ENCODE measurements at regions not wholly inside any gene's neighbourhood (a gene's known extent, or its start where the extent isn't known, plus 50 kb on each side); places are given as distances from the start of the nearest gene placed in this dataset.

DNA sequence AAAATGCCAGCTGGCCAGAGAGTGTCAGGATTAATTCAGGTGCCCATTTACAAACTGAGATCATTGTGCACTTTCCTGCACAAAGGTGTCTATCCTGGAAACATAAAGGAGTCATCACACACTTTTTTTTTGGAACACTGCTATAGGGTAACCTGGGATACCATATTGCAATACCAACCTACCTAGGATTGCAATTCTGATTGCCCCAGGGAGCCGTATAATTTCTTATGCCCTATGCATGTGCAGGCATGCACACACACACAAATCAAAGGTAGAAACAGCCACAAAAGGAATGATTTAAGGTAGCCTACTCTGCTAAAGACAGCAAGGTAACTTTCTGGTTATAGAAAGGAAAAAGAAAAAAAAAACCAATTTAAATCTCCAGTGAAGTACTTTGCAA is 285.3 kb upstream of the KITLG start:
- Histone ChIP-seq H2BK5ac (ENCODE audit: low read depth, low read length, poor library complexity) (no peak overlapping the region), H3K14ac (ENCODE audit: low read length) (no peak overlapping the region), H4K12ac (ENCODE audit: low read depth, low read length) (no peak overlapping the region), H2AK5ac (ENCODE audit: low read length) (no peak overlapping the region), H3K9me3 (ENCODE audit: insufficient read depth, low read depth, low read length) (no peaks in the 10 kb centered on the region), H4K91ac (ENCODE audit: low read depth, low read length) (no peak overlapping the region), H3K4ac (ENCODE audit: low read depth, low read length) (no peak overlapping the region), H3K4me3 (ENCODE audit: low read depth, low read length) (no peak overlapping the region), H3K79me1 (ENCODE audit: low read length) (no peaks in the 10 kb centered on the region), H3K9ac (ENCODE audit: low read length) (no peak overlapping the region), H2BK12ac (ENCODE audit: low read length) (no peak overlapping the region), H3K18ac (ENCODE audit: low read length) (no peak overlapping the region), H3K4me2 (ENCODE audit: low read length) (no peak overlapping the region), H3K27ac (ENCODE audit: low read depth, low read length) (no peak overlapping the region), H3K79me2 (ENCODE audit: control insufficient read depth, insufficient read depth, low read length, poor library complexity) (no peaks in the 10 kb centered on the region), H4K8ac (ENCODE audit: low read depth, low read length) (no peak overlapping the region), H3K23ac (ENCODE audit: low read length) (no peak overlapping the region), H3K27me3 (ENCODE audit: insufficient read depth, low read length) (no peaks in the 10 kb centered on the region), H3K4me1 (ENCODE audit: control insufficient read depth in 1 of 2, insufficient read depth in 2 of 2, low read length in 2 of 2) (peaks cover 0 to 3% of the 10 kb centered on the region in 2 experiments), H2BK120ac (ENCODE audit: insufficient read depth, low read length, poor library complexity) (no peak overlapping the region), H2AFZ (ENCODE audit: insufficient read depth, low read length, poor library complexity) (no peak overlapping the region), H3K36me3 (ENCODE audit: control insufficient read depth in 1 of 2, insufficient read depth in 2 of 2, low read length in 2 of 2) (no peaks in the 10 kb centered on the region)
- no peak for DNase-seq
- no CpG with 5 or more reads among the region's 1 CpG for WGBS (ENCODE audit: extremely low coverage, insufficient coverage, insufficient read length)

DNA sequence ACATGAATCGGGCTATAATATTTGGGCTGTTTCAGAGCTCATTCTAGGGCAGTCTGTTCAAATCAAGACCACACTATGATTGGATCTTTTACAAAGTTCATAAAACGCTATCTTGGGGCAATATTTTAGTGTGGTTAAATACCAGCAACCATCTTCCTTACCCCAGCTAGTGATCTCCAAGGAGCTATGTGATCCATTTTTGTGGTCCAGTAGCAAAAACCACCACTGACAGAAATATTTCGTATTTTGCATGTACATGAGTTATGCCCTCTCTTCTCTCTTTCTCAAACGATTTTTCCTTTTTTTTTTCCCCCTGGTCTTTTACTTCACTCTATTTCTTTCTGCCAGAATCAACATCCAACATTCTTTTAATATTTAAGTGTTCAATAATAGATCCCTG is 280.6 kb upstream of the KITLG start:
- no peaks in the 10 kb centered on the region for H3K36me3 ChIP-seq (ENCODE audit: control insufficient read depth in 1 of 2, insufficient read depth in 2 of 2, low read length in 2 of 2)
- no peak overlapping the region for H3K18ac ChIP-seq (ENCODE audit: low read length)
- no peak overlapping the region for H2BK5ac ChIP-seq (ENCODE audit: low read depth, low read length, poor library complexity)
- DNase-seq: no peak
- no peak overlapping the region for H2BK120ac ChIP-seq (ENCODE audit: insufficient read depth, low read length, poor library complexity)
- no peak overlapping the region for H3K9ac ChIP-seq (ENCODE audit: low read length)
- no peaks in the 10 kb centered on the region for H3K27me3 ChIP-seq (ENCODE audit: insufficient read depth, low read length)
- H3K27ac ChIP-seq (ENCODE audit: low read depth, low read length): no peak overlapping the region
- no peak overlapping the region for H3K4me3 ChIP-seq (ENCODE audit: low read depth, low read length)
- no peak overlapping the region for H3K23ac ChIP-seq (ENCODE audit: low read length)
- H4K12ac ChIP-seq (ENCODE audit: low read depth, low read length): no peak overlapping the region
- no peak overlapping the region for H4K8ac ChIP-seq (ENCODE audit: low read depth, low read length)
- H3K4me1 ChIP-seq (ENCODE audit: control insufficient read depth in 1 of 2, insufficient read depth in 2 of 2, low read length in 2 of 2): peaks cover 0 to 3% of the 10 kb centered on the region in 2 experiments
- H3K4ac ChIP-seq (ENCODE audit: low read depth, low read length): no peak overlapping the region
- no peaks in the 10 kb centered on the region for H3K9me3 ChIP-seq (ENCODE audit: insufficient read depth, low read depth, low read length)
- no peak overlapping the region for H2AFZ ChIP-seq (ENCODE audit: insufficient read depth, low read length, poor library complexity)
- H3K4me2 ChIP-seq (ENCODE audit: low read length): no peak overlapping the region
- no peak overlapping the region for H3K14ac ChIP-seq (ENCODE audit: low read length)
- no peaks in the 10 kb centered on the region for H3K79me2 ChIP-seq (ENCODE audit: control insufficient read depth, insufficient read depth, low read length, poor library complexity)
- no peak overlapping the region for H2BK12ac ChIP-seq (ENCODE audit: low read length)
- no peaks in the 10 kb centered on the region for H3K79me1 ChIP-seq (ENCODE audit: low read length)
- no peak overlapping the region for H2AK5ac ChIP-seq (ENCODE audit: low read length)
- WGBS (ENCODE audit: extremely low coverage, insufficient coverage, insufficient read length): 100% methylated on average over 1 of the region's 4 CpGs
- H4K91ac ChIP-seq (ENCODE audit: low read depth, low read length): no peak overlapping the region

DNA sequence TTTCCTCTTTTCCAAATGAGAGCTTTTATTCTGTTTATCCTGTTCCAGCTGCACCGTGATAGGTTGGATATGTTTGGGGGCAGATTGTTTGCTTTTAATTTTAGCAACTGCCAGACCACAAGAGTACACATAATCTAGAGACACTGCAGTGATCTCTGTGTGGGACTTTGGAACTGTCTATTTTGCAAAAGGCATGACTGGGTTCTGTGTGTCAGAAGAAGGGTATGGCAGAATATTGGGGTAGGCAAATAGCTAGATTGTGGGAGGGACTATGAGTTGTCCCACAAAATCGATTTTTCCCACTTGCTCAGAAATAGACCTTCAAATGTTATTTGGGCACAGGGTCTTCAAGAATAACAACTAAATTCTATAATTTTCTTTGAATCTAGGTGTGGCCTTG is 275.9 kb upstream of the KITLG start:
- no peak overlapping the region for H4K12ac ChIP-seq (ENCODE audit: low read depth, low read length)
- no peak for DNase-seq
- H3K23ac ChIP-seq (ENCODE audit: low read length): no peak overlapping the region
- H3K79me2 ChIP-seq (ENCODE audit: control insufficient read depth, insufficient read depth, low read length, poor library complexity): no peaks in the 10 kb centered on the region
- H4K8ac ChIP-seq (ENCODE audit: low read depth, low read length): no peak overlapping the region
- no peak overlapping the region for H4K91ac ChIP-seq (ENCODE audit: low read depth, low read length)
- peaks cover 4% of the 10 kb centered on the region in 2 experiments for H3K4me1 ChIP-seq (ENCODE audit: control insufficient read depth in 1 of 2, insufficient read depth in 2 of 2, low read length in 2 of 2)
- H2BK120ac ChIP-seq (ENCODE audit: insufficient read depth, low read length, poor library complexity): no peak overlapping the region
- no peak overlapping the region for H3K18ac ChIP-seq (ENCODE audit: low read length)
- no peak overlapping the region for H3K14ac ChIP-seq (ENCODE audit: low read length)
- no peak overlapping the region for H2AFZ ChIP-seq (ENCODE audit: insufficient read depth, low read length, poor library complexity)
- H3K79me1 ChIP-seq (ENCODE audit: low read length): peaks cover 2% of the 10 kb centered on the region
- H3K4me2 ChIP-seq (ENCODE audit: low read length): no peak overlapping the region
- H2BK12ac ChIP-seq (ENCODE audit: low read length): no peak overlapping the region
- no peak overlapping the region for H2BK5ac ChIP-seq (ENCODE audit: low read depth, low read length, poor library complexity)
- H3K4me3 ChIP-seq (ENCODE audit: low read depth, low read length): no peak overlapping the region
- no peak overlapping the region for H2AK5ac ChIP-seq (ENCODE audit: low read length)
- WGBS (ENCODE audit: extremely low coverage, insufficient coverage, insufficient read length): no CpG with 5 or more reads among the region's 2 CpGs
- H3K9ac ChIP-seq (ENCODE audit: low read length): no peak overlapping the region
- no peaks in the 10 kb centered on the region for H3K36me3 ChIP-seq (ENCODE audit: control insufficient read depth in 1 of 2, insufficient read depth in 2 of 2, low read length in 2 of 2)
- no peak overlapping the region for H3K4ac ChIP-seq (ENCODE audit: low read depth, low read length)
- H3K27me3 ChIP-seq (ENCODE audit: insufficient read depth, low read length): no peaks in the 10 kb centered on the region
- H3K9me3 ChIP-seq (ENCODE audit: insufficient read depth, low read depth, low read length): no peaks in the 10 kb centered on the region
- H3K27ac ChIP-seq (ENCODE audit: low read depth, low read length): no peak overlapping the region

DNA sequence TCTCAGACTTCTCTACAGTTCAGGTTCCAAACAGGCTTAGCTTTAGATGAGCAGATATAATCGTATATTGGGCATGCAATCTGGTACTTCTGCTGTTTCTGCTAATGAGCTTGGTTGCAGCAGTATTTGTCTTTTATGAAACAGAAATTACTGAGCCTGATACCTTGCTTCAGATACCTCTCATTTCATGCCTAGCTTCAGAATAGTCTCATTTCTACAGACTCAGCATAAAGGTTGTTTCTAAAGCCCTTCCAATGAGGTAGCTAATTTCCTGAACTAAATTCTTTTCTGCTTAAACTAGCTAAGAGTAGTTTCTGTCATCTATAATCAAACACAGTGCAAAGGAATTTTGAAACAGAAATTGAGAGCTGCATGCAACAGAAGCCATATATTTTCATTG is 275.0 kb upstream of the KITLG start:
- Histone ChIP-seq H2BK12ac (ENCODE audit: low read length) (no peak overlapping the region), H3K9me3 (ENCODE audit: insufficient read depth, low read depth, low read length) (no peaks in the 10 kb centered on the region), H3K4me3 (ENCODE audit: low read depth, low read length) (no peak overlapping the region), H2AFZ (ENCODE audit: insufficient read depth, low read length, poor library complexity) (no peak overlapping the region), H3K4ac (ENCODE audit: low read depth, low read length) (no peak overlapping the region), H3K23ac (ENCODE audit: low read length) (no peak overlapping the region), H3K4me1 (ENCODE audit: control insufficient read depth in 1 of 2, insufficient read depth in 2 of 2, low read length in 2 of 2) (peaks cover 4% of the 10 kb centered on the region in 2 experiments), H4K12ac (ENCODE audit: low read depth, low read length) (no peak overlapping the region), H2AK5ac (ENCODE audit: low read length) (no peak overlapping the region), H3K9ac (ENCODE audit: low read length) (no peak overlapping the region), H4K91ac (ENCODE audit: low read depth, low read length) (no peak overlapping the region), H3K4me2 (ENCODE audit: low read length) (no peak overlapping the region), H3K36me3 (ENCODE audit: control insufficient read depth in 1 of 2, insufficient read depth in 2 of 2, low read length in 2 of 2) (no peaks in the 10 kb centered on the region), H3K27ac (ENCODE audit: low read depth, low read length) (no peak overlapping the region), H3K79me1 (ENCODE audit: low read length) (peaks cover 2% of the 10 kb centered on the region), H3K18ac (ENCODE audit: low read length) (no peak overlapping the region), H2BK5ac (ENCODE audit: low read depth, low read length, poor library complexity) (no peak overlapping the region), H2BK120ac (ENCODE audit: insufficient read depth, low read length, poor library complexity) (no peak overlapping the region), H4K8ac (ENCODE audit: low read depth, low read length) (no peak overlapping the region), H3K27me3 (ENCODE audit: insufficient read depth, low read length) (no peaks in the 10 kb centered on the region), H3K14ac (ENCODE audit: low read length) (no peak overlapping the region), H3K79me2 (ENCODE audit: control insufficient read depth, insufficient read depth, low read length, poor library complexity) (no peaks in the 10 kb centered on the region)
- no CpG with 5 or more reads among the region's 1 CpG for WGBS (ENCODE audit: extremely low coverage, insufficient coverage, insufficient read length)
- no peak for DNase-seq

Measured in trophoblast cell (in vitro differentiated cells and primary cell).